Uterus (tissue), 3 donors: ENCODE measurements at regions not wholly inside any gene's neighbourhood (a gene's known extent, or its start where the extent isn't known, plus 50 kb on each side); places are given as distances from the start of the nearest gene placed in this dataset.

Source experiments
- DNase-seq, 2 donors: peaks; one replicate each; pipeline ENCODE4 v3.0.0-alpha.2; 2019 to 2020
- H3K27ac ChIP-seq, 2 donors: fragments of 200-600 bp; sonication (generic); 1 replicate in 1 of 2; 2 replicates in 1 of 2; pipeline ENCODE4 v1.5.1; 2016 to 2018
- H3K27me3 ChIP-seq, 2 donors: fragments of 200-600 bp; sonication (generic); one replicate each; pipeline ENCODE4 v1.5.1; 2018 to 2019; ENCODE audit warnings: control low read depth in 1 of 2
- H3K36me3 ChIP-seq, 2 donors: fragments of 200-600 bp; sonication (generic); one replicate each; pipeline ENCODE4 v1.5.1; 2019; ENCODE audit warnings: control low read depth in 1 of 2
- H3K4me1 ChIP-seq, 2 donors: fragments of 200-600 bp; sonication (generic); one replicate each; pipeline ENCODE4 v1.5.1; 2018 to 2019; ENCODE audit warnings: control low read depth in 1 of 2
- H3K4me3 ChIP-seq, 2 donors: fragments of 200-600 bp; sonication (generic); 1 replicate in 1 of 2; 2 replicates in 1 of 2; pipeline ENCODE4 v1.5.1; 2018 to 2019; ENCODE audit warnings: mild to moderate bottlenecking in 1 of 2
- H3K9me3 ChIP-seq, 2 donors: fragments of 200-600 bp; sonication (generic); one replicate each; pipeline ENCODE4 v1.5.1; 2019; ENCODE audit warnings: control low read depth in 1 of 2
- CTCF ChIP-seq, 4 experiments: fragments of 200-600 bp in 2 of 4; fragments of 450-650 bp in 2 of 4; sonication (generic) in 2 of 4; IDR thresholded peaks; one replicate each; pipeline ENCODE4 v1.5.1; 2016 to 2019; ENCODE audit warnings: antibody characterized with exemption in 4 of 4, mild to moderate bottlenecking in 2 of 4, moderate library complexity in 1 of 4
- POLR2A ChIP-seq, 2 donors: fragments of 450-650 bp; IDR thresholded peaks; one replicate each; pipeline ENCODE4 v1.6.1; 2016; ENCODE audit warnings: antibody characterized with exemption in 2 of 2, mild to moderate bottlenecking in 1 of 2, moderate library complexity in 1 of 2
- intact Hi-C: fragments of 100-400 bp; cut with DNase I; formaldehyde crosslinking; loops from one replicate; pipeline ENCODE4 v1.15.1; 2023; ENCODE audit warnings: low total_unique reads
- donor health status: DM: yes; HTN: yes; CAD: no.

- Histone ChIP-seq H3K27ac (no peak overlapping the region), H3K9me3 (no peaks in the 10 kb centered on the region), H3K4me3 (no peak overlapping the region), H3K4me1 (no peaks in the 10 kb centered on the region), H3K36me3 (no peaks in the 10 kb centered on the region), H3K27me3 (no peaks in the 10 kb centered on the region)
- intact Hi-C loops, result no loop called here
- TF ChIP-seq CTCF (IDR thresholded peaks at IDR 0.05) (no peak), POLR2A (IDR thresholded peaks at IDR 0.05) (no peak)
- no peak for DNase-seq
Measured at GRCh38 chr5:3738919-3739318, 143.3 kb downstream of the IRX1 start.

GRCh38 chr5:3740546-3741373 lies 145.1 kb downstream of the IRX1 start:
- Histone ChIP-seq H3K27ac (no peak overlapping the region), H3K9me3 (no peaks in the 10 kb centered on the region), H3K4me3 (no peak overlapping the region), H3K4me1 (no peaks in the 10 kb centered on the region), H3K36me3 (no peaks in the 10 kb centered on the region), H3K27me3 (no peaks in the 10 kb centered on the region)
- TF ChIP-seq POLR2A (IDR thresholded peaks at IDR 0.05), result no peak
- no peak for TF ChIP-seq CTCF (IDR thresholded peaks at IDR 0.05)
- intact Hi-C loops, result no loop called here
- no peak for DNase-seq

- no peak for TF ChIP-seq POLR2A (IDR thresholded peaks at IDR 0.05)
- no peak for TF ChIP-seq CTCF (IDR thresholded peaks at IDR 0.05)
- H3K4me1 ChIP-seq, result no peaks in the 10 kb centered on the region
- no peaks in the 10 kb centered on the region for H3K9me3 ChIP-seq
- intact Hi-C loops, result no loop called here
- no peak overlapping the region for H3K4me3 ChIP-seq
- H3K27ac ChIP-seq, result no peak overlapping the region
- H3K27me3 ChIP-seq, result no peaks in the 10 kb centered on the region
- no peaks in the 10 kb centered on the region for H3K36me3 ChIP-seq
- no peak for DNase-seq
Measured at GRCh38 chr5:3741374-3741770, 145.7 kb downstream of the IRX1 start.

GRCh38 chr5:3742750-3743149 lies 147.1 kb downstream of the IRX1 start:
- H3K4me3 ChIP-seq, result no peak overlapping the region
- intact Hi-C loops, result no loop called here
- no peaks in the 10 kb centered on the region for H3K4me1 ChIP-seq
- no peaks in the 10 kb centered on the region for H3K36me3 ChIP-seq
- DNase-seq, result no peak
- H3K27me3 ChIP-seq, result no peaks in the 10 kb centered on the region
- no peak for TF ChIP-seq CTCF (IDR thresholded peaks at IDR 0.05)
- no peak for TF ChIP-seq POLR2A (IDR thresholded peaks at IDR 0.05)
- H3K9me3 ChIP-seq, result no peaks in the 10 kb centered on the region
- no peak overlapping the region for H3K27ac ChIP-seq

GRCh38 chr5:3751846-3752245 lies 156.2 kb downstream of the IRX1 start:
- H3K27me3 ChIP-seq, result no peaks in the 10 kb centered on the region
- intact Hi-C loops, result no loop called here
- TF ChIP-seq CTCF (IDR thresholded peaks at IDR 0.05), result no peak
- no peak for TF ChIP-seq POLR2A (IDR thresholded peaks at IDR 0.05)

More at GRCh38 chr5:3751846-3752245, 156.2 kb downstream of the IRX1 start:
- Histone ChIP-seq H3K4me3 (no peak overlapping the region), H3K9me3 (no peaks in the 10 kb centered on the region), H3K4me1 (no peaks in the 10 kb centered on the region), H3K27ac (no peak overlapping the region), H3K36me3 (no peaks in the 10 kb centered on the region)
- DNase-seq, result no peak
